Forelimb muscle (tissue), 1 donor: ENCODE measurements at regions not wholly inside any gene's neighbourhood (a gene's known extent, or its start where the extent isn't known, plus 50 kb on each side); places are given as distances from the start of the nearest gene placed in this dataset.

Experiments
- DNase-seq: peaks from one replicate; pipeline ENCODE4 v3.0.0-alpha.2; 2013; ENCODE audit warnings: low read depth

- no peak for DNase-seq
These were observed 909.1 kb downstream of the FAT4 start for GRCh38 chr4:126223784-126224407.

GRCh38 chr4:126227428-126227827 is 912.7 kb downstream of the FAT4 start:
- DNase-seq, result no peak

GRCh38 chr4:126230269-126230668 is 915.5 kb downstream of the FAT4 start:
- DNase-seq, result no peak

GRCh38 chr4:126233483-126233882 is 918.7 kb downstream of the FAT4 start:
- DNase-seq, result no peak

- DNase-seq, result no peak
These were observed 923.3 kb downstream of the FAT4 start for GRCh38 chr4:126238013-126238412.

- DNase-seq, result no peak
These were observed 926.9 kb downstream of the FAT4 start for GRCh38 chr4:126241634-126242033.

- no peak for DNase-seq
These were observed 928.1 kb downstream of the FAT4 start for GRCh38 chr4:126242679-126243390.

- no peak for DNase-seq
These were observed 932.7 kb downstream of the FAT4 start for GRCh38 chr4:126247409-126247808.

- no peak for DNase-seq
These were observed 935.3 kb downstream of the FAT4 start for GRCh38 chr4:126250006-126250405.

- DNase-seq, result no peak
These were observed 936.4 kb downstream of the FAT4 start for GRCh38 chr4:126251169-126251568.

GRCh38 chr4:126262665-126263064 is 947.9 kb downstream of the FAT4 start:
- DNase-seq, result no peak

- no peak for DNase-seq
These were observed 950.1 kb downstream of the FAT4 start for GRCh38 chr4:126264839-126265238.

- DNase-seq, result no peak
These were observed 951.1 kb downstream of the FAT4 start for GRCh38 chr4:126265888-126266287.

- DNase-seq, result no peak
These were observed 952.9 kb downstream of the FAT4 start for GRCh38 chr4:126267689-126268088.

GRCh38 chr4:126268106-126268505 is 953.4 kb downstream of the FAT4 start:
- no peak for DNase-seq

GRCh38 chr4:126269106-126269505 is 954.4 kb downstream of the FAT4 start:
- no peak for DNase-seq

GRCh38 chr4:126271292-126271691 is 956.5 kb downstream of the FAT4 start:
- DNase-seq, result no peak

GRCh38 chr4:126273746-126274145 is 959.0 kb downstream of the FAT4 start:
- no peak for DNase-seq

- no peak for DNase-seq
These were observed 977.1 kb downstream of the FAT4 start for GRCh38 chr4:126291886-126292285.

- DNase-seq, result no peak
These were observed 983.5 kb downstream of the FAT4 start for GRCh38 chr4:126298271-126298670.

- no peak for DNase-seq
These were observed 991.6 kb downstream of the FAT4 start for GRCh38 chr4:126306152-126306869.

- no peak for DNase-seq
These were observed 1003.6 kb downstream of the FAT4 start for GRCh38 chr4:126318376-126318775.

- no peak for DNase-seq
These were observed 1014.2 kb downstream of the FAT4 start for GRCh38 chr4:126328914-126329313.
